ENCODE measurements at regions not wholly inside any gene's neighbourhood (a gene's known extent, or its start where the extent isn't known, plus 50 kb on each side); places are given as distances from the start of the nearest gene placed in this dataset.

DNA sequence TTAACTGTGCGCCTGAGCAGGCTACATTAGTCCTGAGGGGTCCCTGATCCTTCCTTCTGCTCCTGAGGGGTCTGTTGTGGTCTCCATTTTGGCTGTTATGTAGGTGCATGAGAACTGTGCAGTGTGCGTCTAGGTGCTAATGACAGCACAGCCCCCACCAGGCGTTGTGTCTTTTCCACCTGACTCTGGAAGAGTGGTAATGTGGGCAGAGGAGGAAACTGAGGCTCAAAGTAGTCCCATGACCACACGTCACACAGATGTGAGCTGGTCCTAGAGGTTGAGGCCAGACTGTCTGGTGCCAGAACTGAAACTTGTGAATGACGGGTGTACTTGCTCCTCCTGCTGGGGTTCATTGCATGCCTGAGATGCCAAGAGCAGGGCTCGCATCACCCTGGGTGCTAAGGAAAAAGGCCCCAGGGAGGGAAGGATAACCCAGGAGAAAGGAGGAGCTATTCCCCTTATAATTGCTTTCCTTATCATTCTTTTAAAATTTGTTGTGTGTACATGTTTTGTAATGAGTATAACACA is 111.8 kb downstream of the SLC25A47 start:
- TF ChIP-seq, protein P1, sequence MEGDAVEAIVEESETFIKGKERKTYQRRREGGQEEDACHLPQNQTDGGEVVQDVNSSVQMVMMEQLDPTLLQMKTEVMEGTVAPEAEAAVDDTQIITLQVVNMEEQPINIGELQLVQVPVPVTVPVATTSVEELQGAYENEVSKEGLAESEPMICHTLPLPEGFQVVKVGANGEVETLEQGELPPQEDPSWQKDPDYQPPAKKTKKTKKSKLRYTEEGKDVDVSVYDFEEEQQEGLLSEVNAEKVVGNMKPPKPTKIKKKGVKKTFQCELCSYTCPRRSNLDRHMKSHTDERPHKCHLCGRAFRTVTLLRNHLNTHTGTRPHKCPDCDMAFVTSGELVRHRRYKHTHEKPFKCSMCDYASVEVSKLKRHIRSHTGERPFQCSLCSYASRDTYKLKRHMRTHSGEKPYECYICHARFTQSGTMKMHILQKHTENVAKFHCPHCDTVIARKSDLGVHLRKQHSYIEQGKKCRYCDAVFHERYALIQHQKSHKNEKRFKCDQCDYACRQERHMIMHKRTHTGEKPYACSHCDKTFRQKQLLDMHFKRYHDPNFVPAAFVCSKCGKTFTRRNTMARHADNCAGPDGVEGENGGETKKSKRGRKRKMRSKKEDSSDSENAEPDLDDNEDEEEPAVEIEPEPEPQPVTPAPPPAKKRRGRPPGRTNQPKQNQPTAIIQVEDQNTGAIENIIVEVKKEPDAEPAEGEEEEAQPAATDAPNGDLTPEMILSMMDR (IDR thresholded peaks at IDR 0.05; ENCODE audit: insufficient read depth, low read depth, low read length): no peak
- no peak for TF ChIP-seq EZH2 (IDR thresholded peaks at IDR 0.05; ENCODE audit: insufficient read depth, low read length)
